Neuronal stem cell (in vitro differentiated cells): ENCODE measurements at regions not wholly inside any gene's neighbourhood (a gene's known extent, or its start where the extent isn't known, plus 50 kb on each side); places are given as distances from the start of the nearest gene placed in this dataset.

Source experiments
- DNase-seq: peaks from one replicate; pipeline ENCODE4 v3.0.0-alpha.2; 2013; ENCODE audit warnings: low spot score
- H2AFZ ChIP-seq: one replicate; pipeline ENCODE4 v1.6.1; 2013; ENCODE audit warnings: mild to moderate bottlenecking, low read length, inconsistent platforms
- H2AK5ac ChIP-seq: 2 replicates; pipeline ENCODE4 v1.6.1; 2013; ENCODE audit warnings: low read depth, mild to moderate bottlenecking, inconsistent platforms, low read length, moderate library complexity, mixed read lengths
- H2BK120ac ChIP-seq: 2 replicates; pipeline ENCODE4 v1.6.1; 2013; ENCODE audit warnings: low read depth, mild to moderate bottlenecking, inconsistent platforms, low read length, moderate library complexity, mixed read lengths
- H2BK12ac ChIP-seq: one replicate; pipeline ENCODE4 v1.6.1; 2013; ENCODE audit warnings: low read length, inconsistent platforms
- H2BK15ac ChIP-seq: 2 replicates; pipeline ENCODE4 v1.6.1; 2013; ENCODE audit warnings: mild to moderate bottlenecking, low read length, inconsistent platforms, mixed read lengths
- H2BK5ac ChIP-seq: one replicate; pipeline ENCODE4 v1.6.1; 2013; ENCODE audit warnings: inconsistent platforms, mild to moderate bottlenecking, low read length, moderate library complexity
- H3K14ac ChIP-seq: one replicate; pipeline ENCODE4 v1.6.1; 2013; ENCODE audit warnings: low read length, inconsistent platforms
- H3K18ac ChIP-seq: 2 replicates; pipeline ENCODE4 v1.6.1; 2013; ENCODE audit warnings: low read length, inconsistent platforms
- H3K23ac ChIP-seq: 2 replicates; pipeline ENCODE4 v1.6.1; 2013; ENCODE audit warnings: low read depth, mild to moderate bottlenecking, mixed read lengths, low read length, inconsistent platforms; ENCODE audit not compliant: poor library complexity
- H3K27ac ChIP-seq: replicated peaks from 3 replicates; pipeline ENCODE4 v1.5.1; 2013; ENCODE audit warnings: low read length, inconsistent platforms
- H3K27me3 ChIP-seq, 3 experiments: 2 replicates each; pipeline ENCODE4 v1.6.1; 2013; ENCODE audit warnings: low read length in 3 of 3, mild to moderate bottlenecking in 2 of 3, inconsistent platforms in 1 of 3, low read depth in 1 of 3, mixed read lengths in 1 of 3, moderate library complexity in 1 of 3; ENCODE audit not compliant: control insufficient read depth in 3 of 3, insufficient read depth in 3 of 3
- H3K36me3 ChIP-seq, 2 donors: replicated peaks in 1 of 2; 2 replicates each; pipeline ENCODE4 v1.6.1; 2013; ENCODE audit warnings: low read length in 2 of 2; ENCODE audit not compliant: control insufficient read depth in 2 of 2, insufficient read depth in 2 of 2
- H3K4ac ChIP-seq: 2 replicates; pipeline ENCODE4 v1.6.1; 2013; ENCODE audit warnings: inconsistent platforms, mild to moderate bottlenecking, low read length, moderate library complexity
- H3K4me1 ChIP-seq, 2 donors: 1 replicate in 1 of 2; 2 replicates in 1 of 2; pipeline ENCODE4 v1.6.1; 2013; ENCODE audit warnings: low read length in 2 of 2, low read depth in 1 of 2; ENCODE audit not compliant: control insufficient read depth in 2 of 2, insufficient read depth in 1 of 2
- H3K4me2 ChIP-seq: one replicate; pipeline ENCODE4 v1.6.1; 2013; ENCODE audit warnings: mild to moderate bottlenecking, low read length, inconsistent platforms; ENCODE audit not compliant: insufficient read depth, poor library complexity, severe bottlenecking
- H3K4me3 ChIP-seq, 2 donors: 2 replicates each; pipeline ENCODE4 v1.5.1; 2013; ENCODE audit warnings: low read length in 2 of 2, mild to moderate bottlenecking in 2 of 2, inconsistent platforms in 1 of 2, moderate library complexity in 1 of 2
- H3K79me1 ChIP-seq: one replicate; pipeline ENCODE4 v1.6.1; 2013; ENCODE audit warnings: low read depth, mild to moderate bottlenecking, inconsistent platforms, low read length, moderate library complexity
- H3K9ac ChIP-seq: one replicate; pipeline ENCODE4 v1.6.1; 2013; ENCODE audit warnings: mild to moderate bottlenecking, low read depth, low read length, inconsistent platforms; ENCODE audit not compliant: poor library complexity
- H3K9me3 ChIP-seq, 2 donors: replicated peaks in 1 of 2; 2 replicates each; pipeline versions ENCODE3 to v1.6.1; 2013; ENCODE audit warnings: low read length in 2 of 2, mild to moderate bottlenecking in 2 of 2, inconsistent platforms in 1 of 2, low read depth in 1 of 2, mixed read lengths in 1 of 2, moderate library complexity in 1 of 2; ENCODE audit not compliant: control insufficient read depth in 2 of 2, insufficient read depth in 1 of 2
- H4K8ac ChIP-seq: one replicate; pipeline ENCODE4 v1.6.1; 2013; ENCODE audit warnings: low read depth, mild to moderate bottlenecking, inconsistent platforms, low read length, moderate library complexity
- H4K91ac ChIP-seq: one replicate; pipeline ENCODE4 v1.6.1; 2013; ENCODE audit warnings: low read length, low read depth, mild to moderate bottlenecking, inconsistent platforms; ENCODE audit not compliant: poor library complexity
- WGBS, 2 donors: extraction: QIAGEN DNeasy Blood & Tissue Kit; methylation state at CpG; one replicate each; pipeline ENCODE4 v1.1.7; 2013; ENCODE audit warnings: missing lambda C conversion rate in 2 of 2, mixed read lengths in 1 of 2; ENCODE audit not compliant: insufficient read length in 2 of 2, insufficient replicate concordance in 1 of 2; ENCODE audit errors: extremely low coverage in 2 of 2; 5-methylcytosine and 5-hydroxymethylcytosine counted together

- Histone ChIP-seq H3K9ac (no peak overlapping the region), H3K18ac (no peak overlapping the region), H3K4me2 (no peak overlapping the region), H4K91ac (no peak overlapping the region), H2AK5ac (no peak overlapping the region), H2BK12ac (no peak overlapping the region), H3K79me1 (no peaks in the 10 kb centered on the region), H3K23ac (no peak overlapping the region), H3K4me3 (no peak overlapping the region), H2BK5ac (no peak overlapping the region), H4K8ac (no peak overlapping the region), H3K9me3 (no peaks in the 10 kb centered on the region), H3K27ac (no peak overlapping the region), H2BK120ac (no peak overlapping the region), H3K4ac (no peak overlapping the region), H2AFZ (no peak overlapping the region), H2BK15ac (no peak overlapping the region), H3K27me3 (no peaks in the 10 kb centered on the region), H3K14ac (no peak overlapping the region), H3K36me3 (no peaks in the 10 kb centered on the region), H3K4me1 (peaks cover 2 to 9% of the 10 kb centered on the region in 2 donors)
- no peak for DNase-seq
- WGBS, 2 donors, result no CpG with 5 or more reads among the region's 2 CpGs
These were observed 578.4 kb upstream of the STXBP6 start for GRCh38 chr14:25628390-25628789.

GRCh38 chr14:25626986-25627385 lies 577.0 kb upstream of the STXBP6 start:
- Histone ChIP-seq H4K8ac (no peak overlapping the region), H2AK5ac (no peak overlapping the region), H3K4me2 (no peak overlapping the region), H2BK12ac (no peak overlapping the region), H3K36me3 (no peaks in the 10 kb centered on the region), H3K79me1 (no peaks in the 10 kb centered on the region), H3K4me3 (no peak overlapping the region), H4K91ac (no peak overlapping the region), H2BK15ac (no peak overlapping the region), H2BK120ac (no peak overlapping the region), H2BK5ac (no peak overlapping the region), H3K27me3 (no peaks in the 10 kb centered on the region), H3K23ac (no peak overlapping the region), H3K27ac (no peak overlapping the region), H3K9me3 (no peaks in the 10 kb centered on the region), H3K18ac (no peak overlapping the region), H2AFZ (no peak overlapping the region), H3K14ac (no peak overlapping the region), H3K4ac (no peak overlapping the region), H3K9ac (no peak overlapping the region), H3K4me1 (peaks cover 2 to 9% of the 10 kb centered on the region in 2 donors)
- no peak for DNase-seq
- no CpG with 5 or more reads among the region's 2 CpGs for WGBS, 2 donors

GRCh38 chr14:25622763-25623162 lies 572.8 kb upstream of the STXBP6 start:
- Histone ChIP-seq H3K9ac (no peak overlapping the region), H2BK5ac (no peak overlapping the region), H4K8ac (no peak overlapping the region), H3K23ac (no peak overlapping the region), H2BK120ac (no peak overlapping the region), H3K9me3 (peaks cover 0 to 2% of the 10 kb centered on the region in 2 donors), H2BK15ac (no peak overlapping the region), H3K4me3 (no peak overlapping the region), H4K91ac (no peak overlapping the region), H3K14ac (no peak overlapping the region), H3K18ac (no peak overlapping the region), H2BK12ac (no peak overlapping the region), H2AK5ac (no peak overlapping the region), H3K36me3 (no peaks in the 10 kb centered on the region), H3K27ac (no peak overlapping the region), H3K4me2 (no peak overlapping the region), H3K27me3 (no peaks in the 10 kb centered on the region), H3K4me1 (no peaks in the 10 kb centered on the region), H2AFZ (no peak overlapping the region), H3K4ac (no peak overlapping the region), H3K79me1 (no peaks in the 10 kb centered on the region)
- WGBS, 2 donors, result no CpG with 5 or more reads among the region's 1 CpG
- DNase-seq, result no peak

GRCh38 chr14:25620515-25620914 lies 570.6 kb upstream of the STXBP6 start:
- Histone ChIP-seq H3K4ac (no peak overlapping the region), H3K14ac (no peak overlapping the region), H3K23ac (no peak overlapping the region), H4K8ac (no peak overlapping the region), H3K27ac (no peak overlapping the region), H3K4me1 (no peaks in the 10 kb centered on the region), H2BK12ac (no peak overlapping the region), H3K18ac (no peak overlapping the region), H3K36me3 (peaks cover 0 to 2% of the 10 kb centered on the region in 2 donors), H2AFZ (no peak overlapping the region), H2AK5ac (no peak overlapping the region), H4K91ac (no peak overlapping the region), H3K9me3 (peaks cover 5 to 10% of the 10 kb centered on the region in 2 donors), H2BK15ac (no peak overlapping the region), H3K9ac (no peak overlapping the region), H2BK5ac (no peak overlapping the region), H3K79me1 (no peaks in the 10 kb centered on the region), H3K4me3 (no peak overlapping the region), H3K27me3 (no peaks in the 10 kb centered on the region), H3K4me2 (no peak overlapping the region), H2BK120ac (no peak overlapping the region)
- no peak for DNase-seq
